K562 (cell line): ENCODE measurements at regions not wholly inside any gene's neighbourhood (a gene's known extent, or its start where the extent isn't known, plus 50 kb on each side); places are given as distances from the start of the nearest gene placed in this dataset.

Experiments used
- ATAC-seq: fragments of 200-7000 bp; cut with Tn5 transposase; 3 replicates; pipeline ENCODE4 v1.9.1; 2020; ENCODE audit warnings: moderate library complexity
- BruUV-seq: library from RNA; stranded (reverse); fragments of 400-500 nt; replicated peaks from 2 replicates; lab custom pipeline; 2021; lab: Mats Ljungman, UMichigan
- CTCF ChIA-PET: fragments of 300-600 bp; formaldehyde crosslinking; extraction: SDS; loops from one replicate; lab custom pipeline; 2021; ENCODE audit warnings: low intra/inter-chr PET ratio; lab: Yijun Ruan, JAX
- POLR2A ChIA-PET: fragments of 300-600, 350-650 bp; sonication (Branson Sonifier 250); formaldehyde crosslinking; extraction: SDS; loops from one replicate; lab custom pipeline; 2021; ENCODE audit warnings: antibody characterized with exemption, inconsistent platforms; lab: Yijun Ruan, JAX
- DNase-seq, 4 experiments: peaks; one replicate each; pipeline versions ENCODE4 v3.0.0 to v3.0.0-alpha.2; 2011 to 2018; ENCODE audit warnings: low spot score in 3 of 4, mixed read lengths in 3 of 4; ENCODE audit errors: extremely low read depth in 1 of 4
- FAIRE-seq: peaks from 2 replicates; lab custom pipeline; 2011; peaks lifted over from hg19 to GRCh38; lab: Jason Lieb, UNC
- H2AFZ ChIP-seq: 2 replicates; pipeline ENCODE4 v1.6.0; 2011; ENCODE audit warnings: low read depth, low read length, control low read depth, inconsistent platforms
- H3K27ac ChIP-seq: fragments of 200-600 bp; 3 replicates; pipeline ENCODE4 v1.8.0; 2011; ENCODE audit warnings: low read depth, mild to moderate bottlenecking, control low read depth, inconsistent platforms, low read length, moderate library complexity, mixed read lengths; ENCODE audit errors: extremely low read depth
- H3K27me3 ChIP-seq, 2 experiments: fragments of 300-600 bp in 1 of 2; 2 replicates in 1 of 2; 3 replicates in 1 of 2; pipeline versions ENCODE4 v1.6.0 to v1.8.0; 2011; ENCODE audit warnings: inconsistent platforms in 2 of 2, low read length in 2 of 2, mild to moderate bottlenecking in 1 of 2, mixed read lengths in 1 of 2, moderate library complexity in 1 of 2; ENCODE audit not compliant: control insufficient read depth in 2 of 2, insufficient read depth in 2 of 2
- H3K36me3 ChIP-seq: fragments of 300-600 bp; 3 replicates; pipeline ENCODE4 v1.8.0; 2011; ENCODE audit warnings: mild to moderate bottlenecking, low read length, inconsistent platforms; ENCODE audit not compliant: control insufficient read depth, insufficient read depth
- H3K4me1 ChIP-seq, 2 experiments: fragments of 200-600 bp in 1 of 2; replicated peaks in 1 of 2; 2 replicates in 1 of 2; 3 replicates in 1 of 2; pipeline versions ENCODE4 v1.5.1 to v1.8.0; 2011; ENCODE audit warnings: inconsistent platforms in 2 of 2, low read length in 2 of 2, mild to moderate bottlenecking in 1 of 2, mixed read lengths in 1 of 2, moderate library complexity in 1 of 2; ENCODE audit not compliant: control insufficient read depth in 2 of 2, insufficient read depth in 2 of 2
- H3K4me2 ChIP-seq: 2 replicates; pipeline ENCODE4 v1.6.1; 2011; ENCODE audit warnings: low read length, control low read depth, inconsistent platforms, mixed read lengths; ENCODE audit not compliant: insufficient read depth
- H3K4me3 ChIP-seq: fragments of 200-600 bp; sonication (generic), shearing (Covaris generic); 2 replicates; pipeline ENCODE4 v1.5.1; 2016; ENCODE audit warnings: control low read depth, inconsistent platforms
- H3K79me2 ChIP-seq: fragments of 200-600 bp; 3 replicates; pipeline ENCODE4 v1.8.0; 2011; ENCODE audit warnings: low read length, inconsistent platforms; ENCODE audit not compliant: control insufficient read depth, insufficient read depth
- H3K9ac ChIP-seq, 2 experiments: 2 replicates each; pipeline versions ENCODE4 v1.6.0 to v1.6.1; 2011; ENCODE audit warnings: low read depth in 2 of 2, low read length in 2 of 2, control low read depth in 1 of 2, inconsistent platforms in 1 of 2, mild to moderate bottlenecking in 1 of 2, mixed read lengths in 1 of 2; ENCODE audit not compliant: insufficient read depth in 1 of 2
- H3K9me1 ChIP-seq: one replicate; pipeline ENCODE4 v1.6.0; 2011; ENCODE audit warnings: inconsistent platforms, mild to moderate bottlenecking, low read length, moderate library complexity; ENCODE audit not compliant: control insufficient read depth, insufficient read depth
- H3K9me3 ChIP-seq: replicated peaks from 2 replicates; pipeline ENCODE4 v1.5.1; 2011; ENCODE audit warnings: low read depth, low read length, inconsistent platforms; ENCODE audit not compliant: control insufficient read depth, insufficient read depth
- H4K20me1 ChIP-seq: replicated peaks from 2 replicates; pipeline ENCODE4 v1.6.1; 2011; ENCODE audit warnings: low read length, inconsistent platforms, mixed read lengths; ENCODE audit not compliant: control insufficient read depth, insufficient read depth
- EHMT2 ChIP-seq: fragments of 450-650 bp; IDR thresholded peaks from 2 replicates; pipeline ENCODE4 v1.6.1; 2018; ENCODE audit warnings: antibody characterized with exemption
- TFE3 ChIP-seq: fragments of 450-650 bp; formaldehyde crosslinking; IDR thresholded peaks from 2 replicates; pipeline ENCODE4 v1.4.0; 2020; ENCODE audit warnings: mild to moderate bottlenecking, mixed read lengths
- ZBTB7A ChIP-seq: IDR thresholded peaks from 2 replicates; pipeline ENCODE4 v1.6.1; 2011; ENCODE audit warnings: low read depth, mild to moderate bottlenecking, low read length, moderate library complexity, borderline replicate concordance; ENCODE audit not compliant: control insufficient read depth
- ZNF512 ChIP-seq: IDR thresholded peaks from 2 replicates; pipeline ENCODE4 v1.6.1; 2016; ENCODE audit warnings: missing genetic modification characterization, missing compliant biosample characterization
- WGBS: fragments of 100-300 bp; shearing (Covaris generic); methylation state at CpG from one replicate; pipeline ENCODE4 v1.1.6; 2016; ENCODE audit warnings: low coverage, mixed read lengths; ENCODE audit not compliant: insufficient coverage; ENCODE audit errors: missing lambda C conversion rate; 5-methylcytosine and 5-hydroxymethylcytosine counted together
- in situ Hi-C: fragments of 300-500 bp; cut with MboI; formaldehyde crosslinking; loops from 4 replicates; pipeline ENCODE4 v1.15.0; 2018; ENCODE audit warnings: inconsistent platforms, mixed read lengths
- intact Hi-C: fragments of 100-400 bp; cut with micrococcal nuclease; formaldehyde crosslinking; loops from 2 replicates; pipeline ENCODE4 v1.14.2; 2022
- TF ChIP-seq, protein P1 (sequence below): fragments of 250-450 bp; sonication (Bioruptor Pico); IDR thresholded peaks from 2 replicates; pipeline ENCODE4 v1.5.0; 2021
- TF ChIP-seq, protein P2 (sequence below): fragments of 450-650 bp; IDR thresholded peaks from 2 replicates; pipeline ENCODE4 v1.6.1; 2016

GRCh38 chr6:154566866-154567265 is 56.4 kb upstream of the CNKSR3 start (continued):
- no peak for TF ChIP-seq ZNF512
- TF ChIP-seq EHMT2: no peak
- TF ChIP-seq, protein P1, sequence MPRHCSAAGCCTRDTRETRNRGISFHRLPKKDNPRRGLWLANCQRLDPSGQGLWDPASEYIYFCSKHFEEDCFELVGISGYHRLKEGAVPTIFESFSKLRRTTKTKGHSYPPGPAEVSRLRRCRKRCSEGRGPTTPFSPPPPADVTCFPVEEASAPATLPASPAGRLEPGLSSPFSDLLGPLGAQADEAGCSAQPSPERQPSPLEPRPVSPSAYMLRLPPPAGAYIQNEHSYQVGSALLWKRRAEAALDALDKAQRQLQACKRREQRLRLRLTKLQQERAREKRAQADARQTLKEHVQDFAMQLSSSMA (CRISPR knock-in tag): no peak
- no peak for TF ChIP-seq ZBTB7A
- TF ChIP-seq, all 486 proteins: peak for 0

- Histone ChIP-seq H3K9ac (no peak overlapping the region), H3K4me2 (no peak overlapping the region), H3K79me2 (no peaks in the 10 kb centered on the region), H3K9me1 (no peaks in the 10 kb centered on the region), H3K4me3 (no peak overlapping the region), H3K27ac (no peak overlapping the region), H3K4me1 (no peaks in the 10 kb centered on the region), H3K36me3 (no peaks in the 10 kb centered on the region), H4K20me1 (no peaks in the 10 kb centered on the region; the same call in 1 of the 2 replicates), H3K27me3 (no peaks in the 10 kb centered on the region; a peak in 2 of 5 replicates), H2AFZ (no peak overlapping the region), H3K9me3 (no peaks in the 10 kb centered on the region)
- ChIA-PET CTCF (no interaction called here), POLR2A (no interaction called here)
- WGBS: 16% methylated on average over 6 of the region's 6 CpGs
- ATAC-seq (no peak), FAIRE-seq (no peak), DNase-seq (no peak)
- intact Hi-C loops (no loop called here), in situ Hi-C loops (no loop called here)
- TF ChIP-seq, protein P2, sequence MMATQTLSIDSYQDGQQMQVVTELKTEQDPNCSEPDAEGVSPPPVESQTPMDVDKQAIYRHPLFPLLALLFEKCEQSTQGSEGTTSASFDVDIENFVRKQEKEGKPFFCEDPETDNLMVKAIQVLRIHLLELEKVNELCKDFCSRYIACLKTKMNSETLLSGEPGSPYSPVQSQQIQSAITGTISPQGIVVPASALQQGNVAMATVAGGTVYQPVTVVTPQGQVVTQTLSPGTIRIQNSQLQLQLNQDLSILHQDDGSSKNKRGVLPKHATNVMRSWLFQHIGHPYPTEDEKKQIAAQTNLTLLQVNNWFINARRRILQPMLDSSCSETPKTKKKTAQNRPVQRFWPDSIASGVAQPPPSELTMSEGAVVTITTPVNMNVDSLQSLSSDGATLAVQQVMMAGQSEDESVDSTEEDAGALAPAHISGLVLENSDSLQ: no peak
- peak; percentile 63 for TF ChIP-seq TFE3 (CRISPR knock-in tag)
- no TSS peak for BruUV-seq
These were observed 57.3 kb upstream of the CNKSR3 start for GRCh38 chr6:154567695-154568220.
